Testis (tissue), 2 donors: ENCODE measurements at regions not wholly inside any gene's neighbourhood (a gene's known extent, or its start where the extent isn't known, plus 50 kb on each side); places are given as distances from the start of the nearest gene placed in this dataset.

Source experiments
- DNase-seq: peaks from one replicate; pipeline ENCODE4 v3.0.0-alpha.2; 2019
- H3K27ac ChIP-seq, 2 donors: fragments of 200-600 bp; sonication (generic); one replicate each; pipeline ENCODE4 v1.5.1; 2019
- H3K27me3 ChIP-seq: fragments of 200-600 bp; sonication (generic); one replicate; pipeline ENCODE4 v1.5.1; 2019
- H3K36me3 ChIP-seq: fragments of 200-600 bp; sonication (generic); one replicate; pipeline ENCODE4 v1.5.1; 2017; ENCODE audit warnings: low read depth; ENCODE audit errors: missing control alignments
- H3K4me1 ChIP-seq: fragments of 200-600 bp; sonication (generic); one replicate; pipeline ENCODE4 v1.5.1; 2019
- H3K4me3 ChIP-seq, 2 donors: fragments of 200-600 bp; sonication (generic); one replicate each; pipeline ENCODE4 v1.5.1; 2017 to 2019
- H3K9me3 ChIP-seq: fragments of 200-600 bp; sonication (generic); one replicate; pipeline ENCODE4 v1.5.1; 2017
- POLR2A ChIP-seq: fragments of 450-650 bp; IDR thresholded peaks from one replicate; pipeline ENCODE4 v1.6.1; 2017; ENCODE audit warnings: antibody characterized with exemption, mild to moderate bottlenecking, moderate library complexity
- WGBS, 2 donors: methylation state at CpG; one replicate each; pipeline ENCODE4 v1.1.5; 2018; 5-methylcytosine and 5-hydroxymethylcytosine counted together
- intact Hi-C: fragments of 100-400 bp; cut with DNase I; formaldehyde crosslinking; loops from one replicate; pipeline ENCODE4 v1.15.1; 2023; ENCODE audit warnings: low total_unique reads
- TF ChIP-seq, protein P1 (sequence below), 3 experiments: fragments of 450-650 bp in 2 of 3; fragments of 200-600 bp in 1 of 3; sonication (generic) in 1 of 3; IDR thresholded peaks; one replicate each; pipeline ENCODE4 v1.5.1; 2016 to 2019; ENCODE audit warnings: antibody characterized with exemption in 3 of 3, mild to moderate bottlenecking in 2 of 3, moderate library complexity in 1 of 3

- Histone ChIP-seq H3K36me3 (no peaks in the 10 kb centered on the region), H3K9me3 (no peaks in the 10 kb centered on the region), H3K27me3 (no peaks in the 10 kb centered on the region), H3K4me3 (no peak overlapping the region), H3K27ac (no peak overlapping the region), H3K4me1 (no peaks in the 10 kb centered on the region)
- 67 to 81% methylated on average over 1 of the region's 1 CpG for WGBS, 2 donors
- intact Hi-C loops: no loop called here
- TF ChIP-seq, protein P1, sequence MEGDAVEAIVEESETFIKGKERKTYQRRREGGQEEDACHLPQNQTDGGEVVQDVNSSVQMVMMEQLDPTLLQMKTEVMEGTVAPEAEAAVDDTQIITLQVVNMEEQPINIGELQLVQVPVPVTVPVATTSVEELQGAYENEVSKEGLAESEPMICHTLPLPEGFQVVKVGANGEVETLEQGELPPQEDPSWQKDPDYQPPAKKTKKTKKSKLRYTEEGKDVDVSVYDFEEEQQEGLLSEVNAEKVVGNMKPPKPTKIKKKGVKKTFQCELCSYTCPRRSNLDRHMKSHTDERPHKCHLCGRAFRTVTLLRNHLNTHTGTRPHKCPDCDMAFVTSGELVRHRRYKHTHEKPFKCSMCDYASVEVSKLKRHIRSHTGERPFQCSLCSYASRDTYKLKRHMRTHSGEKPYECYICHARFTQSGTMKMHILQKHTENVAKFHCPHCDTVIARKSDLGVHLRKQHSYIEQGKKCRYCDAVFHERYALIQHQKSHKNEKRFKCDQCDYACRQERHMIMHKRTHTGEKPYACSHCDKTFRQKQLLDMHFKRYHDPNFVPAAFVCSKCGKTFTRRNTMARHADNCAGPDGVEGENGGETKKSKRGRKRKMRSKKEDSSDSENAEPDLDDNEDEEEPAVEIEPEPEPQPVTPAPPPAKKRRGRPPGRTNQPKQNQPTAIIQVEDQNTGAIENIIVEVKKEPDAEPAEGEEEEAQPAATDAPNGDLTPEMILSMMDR (IDR thresholded peaks at IDR 0.05): no peak
- TF ChIP-seq POLR2A: no peak
- DNase-seq: no peak
These were observed 296.0 kb downstream of the CTTN start for GRCh38 chr11:70694371-70694770.

- 93% methylated on average over 13 of the region's 13 CpGs for WGBS, 2 donors
- no peaks in the 10 kb centered on the region for H3K27me3 ChIP-seq
- no peaks in the 10 kb centered on the region for H3K9me3 ChIP-seq
- no peak overlapping the region for H3K27ac ChIP-seq
- no peaks in the 10 kb centered on the region for H3K36me3 ChIP-seq
- TF ChIP-seq POLR2A: no peak
- TF ChIP-seq, protein P1 (IDR thresholded peaks at IDR 0.05): no peak
- intact Hi-C loops: no loop called here
- no peak overlapping the region for H3K4me3 ChIP-seq
- H3K4me1 ChIP-seq: no peaks in the 10 kb centered on the region
- DNase-seq: no peak
These were observed 297.0 kb downstream of the CTTN start for GRCh38 chr11:70695086-70695960.

DNA sequence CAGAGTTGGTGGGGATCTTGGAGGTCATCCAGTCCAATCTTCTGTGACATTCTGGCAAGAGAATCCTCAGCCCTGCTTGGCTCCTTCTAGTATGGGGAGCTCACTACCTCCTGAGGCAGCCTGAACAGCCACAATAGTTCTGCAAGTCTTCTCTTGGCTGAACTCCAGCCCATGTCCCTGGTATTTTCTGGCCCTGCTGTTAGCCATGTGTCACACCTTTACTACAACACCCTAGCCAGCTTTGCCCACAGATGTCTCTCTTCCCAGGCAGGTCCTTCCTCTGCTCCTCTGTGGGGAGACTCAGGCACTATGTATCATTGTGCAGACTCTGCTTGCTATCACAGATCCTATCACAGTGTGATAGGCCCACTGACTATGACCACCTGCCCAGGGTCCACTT is 297.7 kb downstream of the CTTN start:
- intact Hi-C loops: no loop called here
- TF ChIP-seq, protein P1 (IDR thresholded peaks at IDR 0.05): no peak
- TF ChIP-seq POLR2A: no peak
- DNase-seq: no peak
- Histone ChIP-seq H3K4me1 (no peaks in the 10 kb centered on the region), H3K27me3 (no peaks in the 10 kb centered on the region), H3K9me3 (no peaks in the 10 kb centered on the region), H3K36me3 (no peaks in the 10 kb centered on the region), H3K27ac (no peak overlapping the region), H3K4me3 (no peak overlapping the region)

DNA sequence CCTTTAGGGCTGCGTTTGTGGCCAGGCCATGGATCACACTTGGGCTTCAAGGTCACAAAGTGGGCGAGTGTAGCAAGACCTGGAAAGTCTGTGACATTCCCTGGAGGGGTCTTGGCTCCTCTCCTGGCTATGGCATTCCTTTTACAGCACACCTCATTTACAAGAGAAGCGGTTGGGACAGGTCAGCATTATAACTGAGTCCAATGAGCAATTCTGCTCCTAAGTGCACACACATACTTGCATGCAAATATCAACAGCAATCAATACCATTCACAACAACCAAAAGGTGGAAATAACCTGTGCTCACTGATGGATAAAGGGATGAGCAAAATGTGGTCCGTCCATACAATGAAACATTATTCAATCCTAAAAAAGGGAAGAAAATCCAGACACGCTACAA is 298.2 kb downstream of the CTTN start:
- WGBS, 2 donors: 96 to 98% methylated on average over 5 of the region's 5 CpGs
- intact Hi-C loops: no loop called here

More for the DNA sequence above, 298.2 kb downstream of the CTTN start:
- Histone ChIP-seq H3K27me3 (no peaks in the 10 kb centered on the region), H3K4me3 (no peak overlapping the region), H3K4me1 (no peaks in the 10 kb centered on the region), H3K36me3 (no peaks in the 10 kb centered on the region), H3K27ac (no peak overlapping the region), H3K9me3 (no peaks in the 10 kb centered on the region)
- DNase-seq: no peak
- TF ChIP-seq, protein P1 (IDR thresholded peaks at IDR 0.05): no peak
- no peak for TF ChIP-seq POLR2A
